ENCODE measurements at regions not wholly inside any gene's neighbourhood (a gene's known extent, or its start where the extent isn't known, plus 50 kb on each side); places are given as distances from the start of the nearest gene placed in this dataset.

- Histone ChIP-seq H4K20me1 (ENCODE audit: insufficient read depth, low read length) (no peaks in the 10 kb centered on the region), H3K9ac (ENCODE audit: low read depth, low read length) (no peak overlapping the region), H3K4me2 (ENCODE audit: insufficient read depth, low read length) (no peak overlapping the region), H3K36me3 (ENCODE audit: insufficient read depth, low read length) (no peaks in the 10 kb centered on the region), H3K79me2 (ENCODE audit: insufficient read depth, low read length) (no peaks in the 10 kb centered on the region), H3K27ac (ENCODE audit: low read length) (no peak overlapping the region), H3K4me3 (ENCODE audit: low read depth in 1 of 2, low read length in 2 of 2) (no peak overlapping the region), H3K9me3 (ENCODE audit: insufficient read depth, low read length, severe bottlenecking) (no peaks in the 10 kb centered on the region), H2AFZ (ENCODE audit: low read depth, low read length) (no peak overlapping the region), H3K4me1 (ENCODE audit: insufficient read depth, low read length) (no peaks in the 10 kb centered on the region), H3K27me3 (ENCODE audit: insufficient read depth, low read length, poor library complexity) (peaks cover 4% of the 10 kb centered on the region)
- no peak for DNase-seq
- no peak for ATAC-seq (ENCODE audit: insufficient read depth, low read depth)
- TF ChIP-seq, protein P1, sequence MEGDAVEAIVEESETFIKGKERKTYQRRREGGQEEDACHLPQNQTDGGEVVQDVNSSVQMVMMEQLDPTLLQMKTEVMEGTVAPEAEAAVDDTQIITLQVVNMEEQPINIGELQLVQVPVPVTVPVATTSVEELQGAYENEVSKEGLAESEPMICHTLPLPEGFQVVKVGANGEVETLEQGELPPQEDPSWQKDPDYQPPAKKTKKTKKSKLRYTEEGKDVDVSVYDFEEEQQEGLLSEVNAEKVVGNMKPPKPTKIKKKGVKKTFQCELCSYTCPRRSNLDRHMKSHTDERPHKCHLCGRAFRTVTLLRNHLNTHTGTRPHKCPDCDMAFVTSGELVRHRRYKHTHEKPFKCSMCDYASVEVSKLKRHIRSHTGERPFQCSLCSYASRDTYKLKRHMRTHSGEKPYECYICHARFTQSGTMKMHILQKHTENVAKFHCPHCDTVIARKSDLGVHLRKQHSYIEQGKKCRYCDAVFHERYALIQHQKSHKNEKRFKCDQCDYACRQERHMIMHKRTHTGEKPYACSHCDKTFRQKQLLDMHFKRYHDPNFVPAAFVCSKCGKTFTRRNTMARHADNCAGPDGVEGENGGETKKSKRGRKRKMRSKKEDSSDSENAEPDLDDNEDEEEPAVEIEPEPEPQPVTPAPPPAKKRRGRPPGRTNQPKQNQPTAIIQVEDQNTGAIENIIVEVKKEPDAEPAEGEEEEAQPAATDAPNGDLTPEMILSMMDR (IDR thresholded peaks at IDR 0.05; ENCODE audit: borderline replicate concordance, extremely low read depth, low read length, poor library complexity, severe bottlenecking), result no peak
- TF ChIP-seq EZH2 (IDR thresholded peaks at IDR 0.05; ENCODE audit: borderline replicate concordance, low read depth, low read length, severe bottlenecking), result no peak
Observed at GRCh38 chr5:58156361-58156760, 303.5 kb downstream of the PLK2 start.

DNA sequence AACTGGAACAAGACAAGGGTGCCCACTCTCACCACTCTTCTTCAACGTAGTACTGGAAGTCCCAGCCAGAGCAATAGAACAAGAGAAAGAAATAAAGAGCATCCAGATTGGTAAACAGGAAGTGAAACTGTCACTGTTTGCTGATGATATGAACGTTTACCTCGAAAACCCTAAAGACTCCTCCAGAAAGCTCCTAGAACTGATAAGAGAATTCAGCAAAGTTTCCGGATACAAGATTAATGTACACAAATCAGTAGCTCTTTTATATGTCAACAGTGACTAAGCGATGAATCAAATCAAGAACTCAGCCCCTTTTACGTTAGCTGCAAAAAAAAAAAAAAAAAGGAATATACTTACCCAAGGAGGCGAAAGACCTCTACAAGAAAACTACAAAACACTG is 306.6 kb downstream of the PLK2 start:
- H3K9me3 ChIP-seq (ENCODE audit: insufficient read depth, low read length, severe bottlenecking), result no peaks in the 10 kb centered on the region

DNA sequence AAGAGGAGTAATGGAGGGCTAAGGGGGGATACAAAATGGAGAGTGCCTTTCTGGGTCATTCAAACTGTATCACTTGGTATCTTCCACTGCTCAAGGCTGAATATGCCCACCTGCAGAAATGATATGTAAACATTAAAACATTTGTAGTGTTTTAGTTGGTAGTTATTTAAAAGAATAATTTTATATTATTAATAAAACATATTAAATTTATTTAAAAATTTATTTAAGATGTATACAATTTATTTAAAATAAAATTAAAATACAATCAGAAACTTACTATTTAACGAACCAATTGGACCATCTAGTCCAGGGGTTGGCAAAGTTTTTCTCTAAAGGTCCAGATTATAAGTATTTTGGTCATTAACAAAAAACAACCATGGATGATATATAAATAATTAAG is 308.5 kb downstream of the PLK2 start:
- H3K9me3 ChIP-seq (ENCODE audit: insufficient read depth, low read length, severe bottlenecking), result no peaks in the 10 kb centered on the region
- H3K4me1 ChIP-seq (ENCODE audit: insufficient read depth, low read length), result no peaks in the 10 kb centered on the region
- no peak overlapping the region for H3K9ac ChIP-seq (ENCODE audit: low read depth, low read length)
- H3K36me3 ChIP-seq (ENCODE audit: insufficient read depth, low read length), result no peaks in the 10 kb centered on the region
- peaks cover 3% of the 10 kb centered on the region for H3K27me3 ChIP-seq (ENCODE audit: insufficient read depth, low read length, poor library complexity)
- no peak overlapping the region for H2AFZ ChIP-seq (ENCODE audit: low read depth, low read length)
- no peak overlapping the region for H3K27ac ChIP-seq (ENCODE audit: low read length)
- H3K4me2 ChIP-seq (ENCODE audit: insufficient read depth, low read length), result no peak overlapping the region
- no peak overlapping the region for H3K4me3 ChIP-seq (ENCODE audit: low read depth in 1 of 2, low read length in 2 of 2)
- H4K20me1 ChIP-seq (ENCODE audit: insufficient read depth, low read length), result no peaks in the 10 kb centered on the region
- TF ChIP-seq, protein P1 (IDR thresholded peaks at IDR 0.05; ENCODE audit: borderline replicate concordance, extremely low read depth, low read length, poor library complexity, severe bottlenecking), result no peak
- DNase-seq (no peak), ATAC-seq (ENCODE audit: insufficient read depth, low read depth) (no peak)
- H3K79me2 ChIP-seq (ENCODE audit: insufficient read depth, low read length), result no peaks in the 10 kb centered on the region

More for the DNA sequence above, 306.6 kb downstream of the PLK2 start:
- Histone ChIP-seq H2AFZ (ENCODE audit: low read depth, low read length) (no peak overlapping the region), H3K4me2 (ENCODE audit: insufficient read depth, low read length) (no peak overlapping the region), H3K27me3 (ENCODE audit: insufficient read depth, low read length, poor library complexity) (peaks cover 4% of the 10 kb centered on the region), H4K20me1 (ENCODE audit: insufficient read depth, low read length) (no peaks in the 10 kb centered on the region), H3K4me1 (ENCODE audit: insufficient read depth, low read length) (no peaks in the 10 kb centered on the region), H3K4me3 (ENCODE audit: low read depth in 1 of 2, low read length in 2 of 2) (no peak overlapping the region), H3K27ac (ENCODE audit: low read length) (no peak overlapping the region), H3K9ac (ENCODE audit: low read depth, low read length) (no peak overlapping the region), H3K36me3 (ENCODE audit: insufficient read depth, low read length) (no peaks in the 10 kb centered on the region), H3K79me2 (ENCODE audit: insufficient read depth, low read length) (no peaks in the 10 kb centered on the region)
- no peak for ATAC-seq (ENCODE audit: insufficient read depth, low read depth)
- TF ChIP-seq, protein P1 (IDR thresholded peaks at IDR 0.05; ENCODE audit: borderline replicate concordance, extremely low read depth, low read length, poor library complexity, severe bottlenecking), result no peak
- no peak for TF ChIP-seq EZH2 (IDR thresholded peaks at IDR 0.05; ENCODE audit: borderline replicate concordance, low read depth, low read length, severe bottlenecking)
- no peak for DNase-seq

DNA sequence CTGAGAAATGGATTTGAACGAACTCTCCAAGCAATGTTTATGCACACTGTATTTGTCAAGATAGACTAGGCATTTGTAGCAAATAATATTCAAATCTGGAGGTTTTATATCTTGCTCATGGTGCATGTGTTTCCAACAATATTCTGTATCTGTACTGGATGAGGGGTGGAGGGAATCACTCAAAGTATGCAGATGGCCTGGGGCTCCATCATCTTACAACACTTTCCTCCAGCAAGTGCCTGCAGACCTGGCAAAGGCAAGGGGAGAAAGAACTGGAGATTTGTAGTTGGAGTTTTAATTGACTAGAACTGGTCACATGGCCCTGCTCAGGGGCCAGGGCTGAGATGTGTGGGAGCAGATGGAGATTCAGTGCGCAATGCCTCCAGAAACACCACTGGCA is 309.0 kb downstream of the PLK2 start:
- Histone ChIP-seq H2AFZ (ENCODE audit: low read depth, low read length) (no peak overlapping the region), H3K4me3 (ENCODE audit: low read depth in 1 of 2, low read length in 2 of 2) (no peak overlapping the region), H3K36me3 (ENCODE audit: insufficient read depth, low read length) (no peaks in the 10 kb centered on the region), H3K27me3 (ENCODE audit: insufficient read depth, low read length, poor library complexity) (peaks cover 3% of the 10 kb centered on the region), H3K4me1 (ENCODE audit: insufficient read depth, low read length) (no peaks in the 10 kb centered on the region), H3K9ac (ENCODE audit: low read depth, low read length) (no peak overlapping the region), H3K79me2 (ENCODE audit: insufficient read depth, low read length) (no peaks in the 10 kb centered on the region), H3K4me2 (ENCODE audit: insufficient read depth, low read length) (no peak overlapping the region), H3K27ac (ENCODE audit: low read length) (no peak overlapping the region), H3K9me3 (ENCODE audit: insufficient read depth, low read length, severe bottlenecking) (no peaks in the 10 kb centered on the region), H4K20me1 (ENCODE audit: insufficient read depth, low read length) (no peaks in the 10 kb centered on the region)
- ATAC-seq (ENCODE audit: insufficient read depth, low read depth) (no peak), DNase-seq (no peak)
- TF ChIP-seq, protein P1 (IDR thresholded peaks at IDR 0.05; ENCODE audit: borderline replicate concordance, extremely low read depth, low read length, poor library complexity, severe bottlenecking), result no peak
